ENCODE measurements at regions not wholly inside any gene's neighbourhood (a gene's known extent, or its start where the extent isn't known, plus 50 kb on each side); places are given as distances from the start of the nearest gene placed in this dataset.

GRCh38 chr6:144652292-144652891, 367.3 kb downstream of the UTRN start:
- TF ChIP-seq CTCF (IDR thresholded peaks at IDR 0.05): no peak
- no peak for TF ChIP-seq POLR2A (IDR thresholded peaks at IDR 0.05)
